Smooth muscle cell (in vitro differentiated cells): ENCODE measurements at regions not wholly inside any gene's neighbourhood (a gene's known extent, or its start where the extent isn't known, plus 50 kb on each side); places are given as distances from the start of the nearest gene placed in this dataset.
"Not testable (repeated sequence)": the region's sequence is repeated elsewhere in the genome, so short reads cannot be mapped to it uniquely, and the experiment has no call there.

Experiments used
- DNase-seq: peaks from one replicate; lab custom pipeline; 2025; ENCODE audit not compliant: unreplicated experiment; lab: John Stamatoyannopoulos, UW
- H2AFZ ChIP-seq: fragments of 200-600 bp; sonication (generic); 2 replicates; pipeline ENCODE4 v1.6.0; 2016; ENCODE audit warnings: antibody characterized with exemption, low read depth, mild to moderate bottlenecking
- H3F3A ChIP-seq: fragments of 200-600 bp; sonication (generic); 2 replicates; pipeline ENCODE4 v1.6.0; 2017; ENCODE audit warnings: antibody characterized with exemption, low read depth
- H3K27ac ChIP-seq: fragments of 200-600 bp; sonication (generic); 2 replicates; pipeline ENCODE4 v1.5.1; 2016; ENCODE audit warnings: low read depth, mild to moderate bottlenecking
- H3K27me3 ChIP-seq: fragments of 200-600 bp; sonication (generic); 2 replicates; pipeline ENCODE4 v1.6.1; 2016; ENCODE audit warnings: low read depth, mild to moderate bottlenecking
- H3K36me3 ChIP-seq: fragments of 200-600 bp; sonication (generic); 2 replicates; pipeline ENCODE4 v1.5.1; 2016; ENCODE audit warnings: low read depth
- H3K4me1 ChIP-seq: fragments of 200-600 bp; sonication (generic); 2 replicates; pipeline ENCODE4 v1.5.1; 2016; ENCODE audit warnings: low read depth
- H3K4me2 ChIP-seq: fragments of 200-600 bp; sonication (generic); 2 replicates; pipeline ENCODE4 v1.6.0; 2016; ENCODE audit warnings: mild to moderate bottlenecking
- H3K4me3 ChIP-seq: fragments of 200-600 bp; sonication (generic); 2 replicates; pipeline ENCODE4 v1.5.1; 2016; ENCODE audit warnings: mild to moderate bottlenecking
- H3K79me2 ChIP-seq: fragments of 200-600 bp; sonication (generic); 2 replicates; pipeline ENCODE4 v1.6.0; 2016; ENCODE audit warnings: low read depth, mild to moderate bottlenecking
- H3K9ac ChIP-seq: fragments of 200-600 bp; sonication (generic); 2 replicates; pipeline ENCODE4 v1.6.0; 2016; ENCODE audit warnings: low read depth
- H3K9me3 ChIP-seq: fragments of 200-600 bp; sonication (generic); replicated peaks from 2 replicates; pipeline ENCODE4 v1.5.1; 2016; ENCODE audit warnings: low read depth
- H4K20me1 ChIP-seq: fragments of 200-600 bp; sonication (generic); 2 replicates; pipeline ENCODE4 v1.6.0; 2016; ENCODE audit warnings: low read depth
- WGBS: methylation state at CpG from one replicate; pipeline ENCODE4 v1.1.7; 2016; ENCODE audit warnings: low lambda C conversion rate; 5-methylcytosine and 5-hydroxymethylcytosine counted together
- TF ChIP-seq, protein P1 (sequence below): fragments of 200-600 bp; sonication (generic); IDR thresholded peaks from 2 replicates; pipeline ENCODE4 v1.5.1; 2017; ENCODE audit warnings: borderline replicate concordance, mild to moderate bottlenecking, antibody characterized with exemption; ENCODE audit not compliant: insufficient read depth, poor library complexity, severe bottlenecking

DNA sequence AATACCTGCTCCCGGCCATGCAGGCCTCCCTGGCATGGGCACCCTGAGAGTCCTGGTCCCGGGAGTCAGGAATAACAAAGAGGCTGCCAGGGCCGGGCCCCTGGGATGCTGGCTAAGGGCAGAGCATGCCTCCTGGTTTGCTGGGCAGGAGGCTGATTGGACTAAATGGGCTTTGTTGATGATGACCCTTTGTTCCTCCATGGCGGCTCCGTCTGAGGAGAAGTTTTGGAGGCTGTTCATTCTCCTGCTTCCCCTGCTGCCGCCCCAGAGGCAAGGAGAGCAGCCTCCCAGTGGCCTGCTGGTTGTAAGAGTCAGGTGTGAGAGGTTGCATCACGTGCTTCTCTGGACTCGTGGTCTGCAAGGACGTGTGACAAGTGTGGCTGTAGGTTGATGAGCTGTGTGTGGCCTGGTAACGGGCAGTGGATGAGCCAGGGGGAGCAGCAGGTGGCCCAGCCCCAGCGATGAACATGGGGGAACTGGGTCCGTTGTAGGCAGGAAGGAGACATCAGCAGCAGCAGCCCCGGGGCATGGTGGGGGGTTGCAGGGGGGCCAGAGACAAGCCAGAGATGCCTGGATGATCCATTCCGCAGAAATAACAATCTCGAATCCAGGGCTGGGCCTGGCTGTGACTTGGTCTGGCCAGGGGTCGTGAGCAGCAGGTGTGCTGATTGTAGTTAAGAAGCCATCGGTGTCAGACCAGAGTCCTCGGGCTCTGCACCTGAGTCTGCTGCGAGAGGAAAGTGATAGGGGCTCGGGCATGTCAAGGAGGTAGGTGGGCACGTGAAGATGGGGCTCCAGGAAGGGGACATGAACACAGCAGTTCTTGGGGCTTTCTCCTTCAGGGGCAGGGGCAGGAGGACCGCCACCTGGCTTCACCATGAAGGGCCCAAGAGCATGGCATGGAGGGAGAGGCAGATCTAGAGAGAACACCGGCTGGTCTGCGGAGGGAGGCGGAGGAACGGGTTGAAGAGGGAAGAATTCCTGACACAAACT is 101.4 kb downstream of the TNFRSF13B start:
- H2AFZ ChIP-seq, result no peak overlapping the region
- no peaks in the 10 kb centered on the region for H3K79me2 ChIP-seq
- no peaks in the 10 kb centered on the region for H4K20me1 ChIP-seq
- no peaks in the 10 kb centered on the region for H3K27me3 ChIP-seq
- H3K36me3 ChIP-seq, result no peaks in the 10 kb centered on the region
- no peak overlapping the region for H3K4me2 ChIP-seq
- H3K4me3 ChIP-seq, result no peak overlapping the region
- no peak overlapping the region for H3K9ac ChIP-seq
- 88% methylated on average over 26 of the region's 26 CpGs for WGBS
- H3K9me3 ChIP-seq, result no peaks in the 10 kb centered on the region
- H3K27ac ChIP-seq, result no peak overlapping the region
- TF ChIP-seq, protein P1, sequence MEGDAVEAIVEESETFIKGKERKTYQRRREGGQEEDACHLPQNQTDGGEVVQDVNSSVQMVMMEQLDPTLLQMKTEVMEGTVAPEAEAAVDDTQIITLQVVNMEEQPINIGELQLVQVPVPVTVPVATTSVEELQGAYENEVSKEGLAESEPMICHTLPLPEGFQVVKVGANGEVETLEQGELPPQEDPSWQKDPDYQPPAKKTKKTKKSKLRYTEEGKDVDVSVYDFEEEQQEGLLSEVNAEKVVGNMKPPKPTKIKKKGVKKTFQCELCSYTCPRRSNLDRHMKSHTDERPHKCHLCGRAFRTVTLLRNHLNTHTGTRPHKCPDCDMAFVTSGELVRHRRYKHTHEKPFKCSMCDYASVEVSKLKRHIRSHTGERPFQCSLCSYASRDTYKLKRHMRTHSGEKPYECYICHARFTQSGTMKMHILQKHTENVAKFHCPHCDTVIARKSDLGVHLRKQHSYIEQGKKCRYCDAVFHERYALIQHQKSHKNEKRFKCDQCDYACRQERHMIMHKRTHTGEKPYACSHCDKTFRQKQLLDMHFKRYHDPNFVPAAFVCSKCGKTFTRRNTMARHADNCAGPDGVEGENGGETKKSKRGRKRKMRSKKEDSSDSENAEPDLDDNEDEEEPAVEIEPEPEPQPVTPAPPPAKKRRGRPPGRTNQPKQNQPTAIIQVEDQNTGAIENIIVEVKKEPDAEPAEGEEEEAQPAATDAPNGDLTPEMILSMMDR, result no peak
- DNase-seq, result no peak
- H3F3A ChIP-seq, result no peaks in the 10 kb centered on the region
- no peaks in the 10 kb centered on the region for H3K4me1 ChIP-seq

DNA sequence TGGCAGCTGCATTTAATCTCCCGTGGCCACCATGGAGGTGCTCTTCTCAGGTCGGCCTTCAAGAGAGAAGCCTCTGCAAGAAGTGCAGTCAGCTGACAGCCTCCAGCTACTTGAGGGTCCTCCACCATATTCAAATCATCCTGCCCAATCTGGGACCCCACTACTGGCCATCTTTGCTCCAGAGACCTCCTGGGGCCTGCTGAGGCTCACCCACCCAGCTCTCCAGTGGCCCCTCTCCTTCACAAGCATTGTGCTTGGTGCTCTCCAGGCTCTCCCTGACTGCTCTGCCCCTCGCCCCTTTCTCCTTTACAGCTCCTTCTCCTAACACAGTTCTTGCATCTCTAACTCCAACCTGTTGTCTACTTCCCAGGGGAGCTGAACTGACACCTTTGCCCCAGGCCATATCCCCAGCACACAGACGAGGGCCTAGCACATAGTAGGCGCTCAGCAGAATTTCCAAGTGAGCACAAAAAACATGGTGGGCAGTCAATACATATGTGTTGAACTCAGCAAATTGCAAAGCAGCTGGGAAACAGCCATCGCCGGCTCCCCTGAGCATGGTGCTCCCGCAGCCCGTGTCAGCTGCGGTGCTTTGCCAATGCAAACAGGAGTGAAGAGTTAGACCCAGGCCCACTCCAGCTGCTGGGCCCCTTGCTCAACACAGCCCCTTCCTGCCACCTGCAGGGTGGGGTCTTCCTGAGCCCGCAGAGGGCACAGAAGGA is 102.2 kb downstream of the TNFRSF13B start:
- H3K27ac ChIP-seq, DNase-seq, H3K4me3 ChIP-seq, H3K9ac ChIP-seq, H2AFZ ChIP-seq, H3K79me2 ChIP-seq, H3K27me3 ChIP-seq, H4K20me1 ChIP-seq, H3K4me2 ChIP-seq, H3K36me3 ChIP-seq, H3F3A ChIP-seq, H3K9me3 ChIP-seq, H3K4me1 ChIP-seq: not testable (repeated sequence)
- WGBS, result 91% methylated on average over 11 of the region's 11 CpGs

DNA sequence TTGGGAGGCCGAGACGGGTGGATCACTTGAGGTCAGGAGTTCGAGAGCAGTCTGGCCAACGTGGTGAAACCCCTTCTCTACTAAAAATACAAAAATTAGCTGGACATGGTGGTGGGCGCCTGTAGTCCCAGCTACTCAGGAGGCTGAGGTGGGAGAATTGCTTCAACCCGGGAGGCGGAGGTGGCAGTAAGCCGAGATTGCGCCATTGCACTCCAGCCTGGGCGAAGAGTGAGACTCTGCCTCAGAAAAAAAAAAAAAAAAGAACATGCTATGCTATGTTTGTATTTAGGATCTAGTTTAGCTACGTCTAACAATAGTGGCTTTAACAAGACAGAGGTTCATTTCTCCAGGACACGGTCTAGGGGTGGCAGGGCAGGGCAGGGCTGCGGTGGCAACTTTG is 103.3 kb downstream of the TNFRSF13B start:
- H4K20me1 ChIP-seq, H3K4me3 ChIP-seq, H3K36me3 ChIP-seq, H3K9me3 ChIP-seq, H3K27ac ChIP-seq, H3K9ac ChIP-seq, H3K27me3 ChIP-seq, H3K4me1 ChIP-seq, DNase-seq, H3K79me2 ChIP-seq, H2AFZ ChIP-seq, H3K4me2 ChIP-seq, H3F3A ChIP-seq: not testable (repeated sequence)
- WGBS, result 96% methylated on average over 13 of the region's 13 CpGs

DNA sequence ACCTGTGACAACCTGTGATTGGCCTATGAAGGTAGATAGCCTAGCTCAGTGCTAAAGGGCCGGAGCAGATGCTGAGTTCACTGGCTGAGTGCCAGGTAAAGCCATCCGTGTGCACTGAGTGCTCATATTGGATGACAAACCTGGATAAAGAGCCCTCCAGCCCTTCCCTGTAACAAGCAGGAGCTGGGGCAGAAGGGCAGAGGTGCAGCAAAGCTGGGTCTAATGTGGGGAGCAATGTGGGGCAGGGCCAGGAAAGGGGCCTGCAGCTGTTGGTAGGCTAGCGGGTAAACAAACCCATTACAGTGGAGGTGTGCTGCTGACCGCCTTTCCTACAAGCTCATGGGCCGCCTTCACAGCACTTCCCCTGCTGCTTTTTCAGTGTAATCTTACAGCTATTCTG is 104.4 kb downstream of the TNFRSF13B start:
- 94% methylated on average over 3 of the region's 5 CpGs for WGBS
- not testable (repeated sequence) for H4K20me1 ChIP-seq, H3K4me2 ChIP-seq, H3K27ac ChIP-seq, H3K36me3 ChIP-seq, H3K27me3 ChIP-seq, H2AFZ ChIP-seq, H3K9ac ChIP-seq, DNase-seq, H3K9me3 ChIP-seq, H3K4me3 ChIP-seq, H3K79me2 ChIP-seq, H3F3A ChIP-seq, H3K4me1 ChIP-seq

DNA sequence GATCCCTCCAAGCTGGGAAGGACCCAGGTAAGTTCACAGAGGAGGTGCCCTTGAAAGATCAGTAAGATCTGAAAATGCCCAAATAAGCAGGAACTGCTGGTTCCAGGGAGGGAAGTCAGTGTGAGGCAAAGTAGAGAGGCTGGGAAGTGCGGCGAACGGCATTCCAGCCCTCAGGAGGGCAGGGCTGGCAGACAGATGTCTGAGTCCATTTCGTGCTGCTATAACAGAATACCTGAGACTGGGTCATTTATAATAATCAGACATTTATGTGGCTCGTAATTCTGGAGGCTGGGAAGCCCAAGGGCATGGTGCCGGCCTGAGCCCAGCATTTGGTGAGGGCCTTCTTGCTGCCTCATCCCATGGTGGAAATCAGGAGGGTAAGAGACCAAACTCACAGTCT is 105.1 kb downstream of the TNFRSF13B start:
- H2AFZ ChIP-seq, H3K27me3 ChIP-seq, H3K4me1 ChIP-seq, H3K4me2 ChIP-seq, H4K20me1 ChIP-seq, H3F3A ChIP-seq, H3K4me3 ChIP-seq, DNase-seq, H3K79me2 ChIP-seq, H3K9ac ChIP-seq, H3K27ac ChIP-seq, H3K9me3 ChIP-seq, H3K36me3 ChIP-seq: not testable (repeated sequence)
- WGBS, result 71% methylated on average over 6 of the region's 6 CpGs
